Omental fat pad (tissue), 3 donors: ENCODE measurements at regions not wholly inside any gene's neighbourhood (a gene's known extent, or its start where the extent isn't known, plus 50 kb on each side); places are given as distances from the start of the nearest gene placed in this dataset.

Source experiments
- ATAC-seq: fragments of 150-250 bp; one replicate; pipeline ENCODE4 v1.9.1; 2016; ENCODE audit warnings: mild to moderate bottlenecking, moderate library complexity; ENCODE audit not compliant: low FRiP score
- DNase-seq: peaks from one replicate; pipeline ENCODE4 v3.0.0-alpha.2; 2019; ENCODE audit warnings: low spot score
- TF ChIP-seq, protein P1 (sequence below), 3 donors: fragments of 450-650 bp; IDR thresholded peaks; one replicate each; pipeline ENCODE4 v1.5.1; 2016 to 2017; ENCODE audit warnings: antibody characterized with exemption in 3 of 3, mild to moderate bottlenecking in 3 of 3, moderate library complexity in 2 of 3

DNA sequence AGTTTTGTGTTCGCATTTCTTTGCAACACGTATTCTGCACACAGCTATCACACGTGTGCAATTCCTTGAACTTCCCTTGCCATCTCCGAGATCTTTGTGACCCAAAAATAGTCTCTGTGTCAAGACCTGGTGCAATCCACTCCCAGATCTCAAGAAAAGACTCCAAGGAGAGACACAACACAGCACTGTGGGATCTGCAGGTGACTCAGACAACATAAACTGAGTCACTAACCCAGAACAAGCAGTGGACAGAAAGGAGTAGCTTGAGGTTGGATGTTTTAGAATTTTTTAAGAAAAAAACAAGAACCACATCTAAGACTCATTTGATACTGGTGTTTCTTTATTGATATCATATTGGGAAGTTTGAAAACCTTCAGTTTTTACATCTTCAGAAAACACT, 396.9 kb downstream of the AGTPBP1 start:
- DNase-seq (no peak), ATAC-seq (no peak)
- TF ChIP-seq, protein P1, sequence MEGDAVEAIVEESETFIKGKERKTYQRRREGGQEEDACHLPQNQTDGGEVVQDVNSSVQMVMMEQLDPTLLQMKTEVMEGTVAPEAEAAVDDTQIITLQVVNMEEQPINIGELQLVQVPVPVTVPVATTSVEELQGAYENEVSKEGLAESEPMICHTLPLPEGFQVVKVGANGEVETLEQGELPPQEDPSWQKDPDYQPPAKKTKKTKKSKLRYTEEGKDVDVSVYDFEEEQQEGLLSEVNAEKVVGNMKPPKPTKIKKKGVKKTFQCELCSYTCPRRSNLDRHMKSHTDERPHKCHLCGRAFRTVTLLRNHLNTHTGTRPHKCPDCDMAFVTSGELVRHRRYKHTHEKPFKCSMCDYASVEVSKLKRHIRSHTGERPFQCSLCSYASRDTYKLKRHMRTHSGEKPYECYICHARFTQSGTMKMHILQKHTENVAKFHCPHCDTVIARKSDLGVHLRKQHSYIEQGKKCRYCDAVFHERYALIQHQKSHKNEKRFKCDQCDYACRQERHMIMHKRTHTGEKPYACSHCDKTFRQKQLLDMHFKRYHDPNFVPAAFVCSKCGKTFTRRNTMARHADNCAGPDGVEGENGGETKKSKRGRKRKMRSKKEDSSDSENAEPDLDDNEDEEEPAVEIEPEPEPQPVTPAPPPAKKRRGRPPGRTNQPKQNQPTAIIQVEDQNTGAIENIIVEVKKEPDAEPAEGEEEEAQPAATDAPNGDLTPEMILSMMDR (IDR thresholded peaks at IDR 0.05), result no peak

DNA sequence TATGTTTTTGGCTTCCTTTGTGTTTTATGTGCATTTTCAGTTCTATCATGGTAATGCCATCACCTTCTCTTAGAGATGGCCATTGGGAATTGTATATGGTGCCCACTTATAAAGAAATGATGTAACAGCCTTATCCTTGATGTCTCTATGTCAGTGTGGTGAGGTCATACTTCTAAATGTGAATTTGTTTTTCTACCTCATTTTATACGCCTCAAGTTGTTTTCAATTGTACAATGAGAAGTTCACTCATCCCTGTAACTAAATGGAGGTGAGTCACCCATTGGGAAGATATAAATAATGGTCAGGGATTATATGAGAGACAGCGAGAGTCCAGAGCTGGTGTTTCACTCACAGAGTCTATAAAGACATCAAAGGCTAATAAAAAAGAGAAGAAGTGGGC, 402.4 kb downstream of the AGTPBP1 start:
- DNase-seq (no peak), ATAC-seq (no peak)
- TF ChIP-seq, protein P1 (IDR thresholded peaks at IDR 0.05), result no peak

DNA sequence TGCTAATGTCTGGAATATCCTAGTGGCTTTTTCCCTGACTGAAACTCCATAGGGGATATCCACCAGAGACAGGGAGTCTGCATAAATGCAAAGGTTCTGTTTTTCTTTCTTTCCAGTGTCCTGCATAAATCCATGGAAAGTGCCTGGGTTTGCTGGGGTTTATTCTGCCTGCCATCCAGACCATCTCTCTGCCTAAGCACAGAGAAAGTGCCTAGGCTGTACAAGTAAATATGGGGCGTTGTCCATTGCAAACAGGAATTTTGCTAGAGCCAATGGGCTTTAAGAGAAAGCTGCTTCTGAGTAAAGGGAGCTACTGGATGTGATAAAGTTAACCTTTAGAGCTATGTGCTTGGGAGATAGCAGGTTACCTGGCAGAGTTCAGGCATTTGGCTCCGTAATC, 407.5 kb downstream of the AGTPBP1 start:
- DNase-seq (no peak), ATAC-seq (no peak)
- TF ChIP-seq, protein P1 (IDR thresholded peaks at IDR 0.05), result no peak

DNA sequence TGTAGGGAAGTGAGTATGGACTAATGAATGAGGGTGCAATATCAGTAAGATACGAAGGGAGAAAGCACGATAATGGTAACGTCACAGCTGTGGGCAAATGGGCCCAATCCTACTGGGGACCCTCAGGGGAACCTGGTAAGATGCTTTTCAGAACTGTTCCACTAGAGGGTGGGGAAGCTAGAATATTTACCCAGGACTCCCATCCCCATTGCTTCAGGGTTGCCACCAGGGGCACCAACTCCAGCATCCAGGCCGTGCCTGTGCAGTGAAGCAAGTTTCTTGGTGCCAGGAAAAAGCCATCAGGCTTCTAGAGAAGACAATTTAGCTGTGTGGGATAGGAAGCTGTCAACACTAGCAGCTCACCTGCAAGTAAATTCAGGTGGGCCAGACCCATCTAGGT, 409.3 kb downstream of the AGTPBP1 start:
- DNase-seq, result no peak
- TF ChIP-seq, protein P1 (IDR thresholded peaks at IDR 0.05), result no peak

DNA sequence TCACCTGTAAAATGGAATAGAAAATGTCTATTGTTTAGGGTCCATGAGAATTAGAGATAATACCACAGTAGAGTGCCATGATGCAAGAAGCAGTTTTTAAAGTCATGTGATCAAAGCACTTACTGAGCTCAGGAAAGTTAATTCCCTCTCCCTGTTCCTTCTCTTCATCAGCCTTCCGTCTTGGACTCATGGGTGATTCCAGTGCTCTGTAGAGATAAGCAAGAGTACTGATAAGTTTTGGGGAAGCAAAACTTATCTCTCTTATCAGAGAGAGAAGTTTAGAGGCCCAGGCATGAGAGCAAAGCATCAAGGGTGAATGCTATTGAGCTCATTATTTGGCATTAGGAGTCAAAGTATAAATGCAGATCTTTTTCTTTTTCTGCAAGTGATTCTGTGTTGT, 410.1 kb downstream of the AGTPBP1 start:
- DNase-seq (no peak), ATAC-seq (no peak)
- TF ChIP-seq, protein P1 (IDR thresholded peaks at IDR 0.05), result no peak

More for the DNA sequence above, 409.3 kb downstream of the AGTPBP1 start:
- ATAC-seq, result no peak

DNA sequence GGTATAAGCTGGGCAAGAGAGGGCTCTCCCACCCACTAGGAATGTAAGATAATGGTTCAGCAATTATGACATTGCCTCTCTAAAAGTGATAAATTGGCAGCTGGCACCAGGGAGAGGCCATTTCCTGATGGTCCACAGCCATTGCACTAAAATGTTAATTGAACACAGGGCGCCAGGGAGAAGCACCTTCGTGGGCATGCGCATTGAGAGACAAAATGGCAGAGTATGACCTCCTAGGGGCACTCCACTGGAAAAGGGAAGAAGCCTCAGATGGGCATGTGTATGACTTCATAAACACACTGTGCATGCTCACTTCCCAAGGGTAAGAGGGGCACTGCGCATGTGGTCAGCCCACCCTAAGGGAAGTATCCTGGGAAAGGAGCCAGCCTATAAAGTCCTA, 419.2 kb downstream of the AGTPBP1 start:
- TF ChIP-seq, protein P1 (IDR thresholded peaks at IDR 0.05), result no peak
- ATAC-seq (no peak), DNase-seq (no peak)

DNA sequence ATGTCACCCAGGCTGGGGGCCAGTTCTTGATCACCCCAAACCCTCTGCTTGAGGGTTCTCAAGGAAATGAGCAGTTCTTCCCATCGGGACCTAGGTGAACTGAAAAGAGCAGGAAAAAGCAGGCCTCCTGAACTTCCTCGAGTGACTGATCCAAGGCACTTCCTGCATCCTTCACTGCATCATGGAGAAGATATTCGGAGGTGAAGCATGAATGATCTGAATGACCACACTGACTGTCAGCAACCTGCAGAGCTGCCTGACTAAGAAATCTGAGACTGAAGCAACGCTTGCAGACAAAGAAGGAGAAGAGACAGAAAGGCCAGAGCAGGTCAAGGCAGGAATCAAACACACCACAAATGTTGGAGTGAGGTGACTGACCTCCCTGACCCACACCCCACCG, 420.2 kb downstream of the AGTPBP1 start:
- TF ChIP-seq, protein P1 (IDR thresholded peaks at IDR 0.05), result no peak
- no peak for DNase-seq
- peak; percentile 19 for ATAC-seq
